ES-I3 (cell line): ENCODE measurements at regions not wholly inside any gene's neighbourhood (a gene's known extent, or its start where the extent isn't known, plus 50 kb on each side); places are given as distances from the start of the nearest gene placed in this dataset.
"Not testable (repeated sequence)": the region's sequence is repeated elsewhere in the genome, so short reads cannot be mapped to it uniquely, and the experiment has no call there.

Experiments
- H3K36me3 ChIP-seq: 2 replicates; pipeline ENCODE4 v1.6.1; 2013; ENCODE audit warnings: mild to moderate bottlenecking, low read length, control low read depth, moderate library complexity; ENCODE audit not compliant: insufficient read depth
- H3K4me1 ChIP-seq: 2 replicates; pipeline ENCODE4 v1.6.1; 2013; ENCODE audit warnings: mild to moderate bottlenecking, control low read depth, low read length; ENCODE audit not compliant: insufficient read depth
- H3K9ac ChIP-seq: 2 replicates; pipeline ENCODE4 v1.6.1; 2013; ENCODE audit warnings: low read depth, mild to moderate bottlenecking, low read length, moderate library complexity
- H3K9me3 ChIP-seq: 2 replicates; pipeline ENCODE4 v1.6.1; 2013; ENCODE audit warnings: mild to moderate bottlenecking, low read length, moderate library complexity; ENCODE audit not compliant: control insufficient read depth, insufficient read depth

DNA sequence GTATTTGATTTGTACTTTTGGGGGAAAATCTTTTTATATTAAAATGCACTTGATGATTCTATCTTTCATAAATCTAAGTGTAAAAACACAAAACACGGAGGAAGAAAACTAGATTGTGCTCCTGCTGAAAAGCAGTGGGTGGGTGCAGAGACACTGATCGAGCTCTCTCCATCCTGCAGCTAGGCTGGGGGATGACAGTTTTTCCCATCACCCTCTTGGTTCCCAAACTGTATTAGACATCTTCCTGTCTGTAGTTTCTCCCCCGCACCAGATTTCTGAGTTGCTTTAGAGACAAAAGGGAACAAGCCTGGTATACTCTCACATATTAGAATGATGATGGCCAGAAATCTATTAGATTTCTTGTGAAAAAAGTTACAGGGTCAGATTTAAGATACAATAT lies 99.6 kb downstream of the FAM114A2 start:
- Histone ChIP-seq H3K36me3 (no peaks in the 10 kb centered on the region; the same call in 1 of the 2 replicates), H3K9ac (no peak overlapping the region), H3K9me3 (peaks cover 51% of the 10 kb centered on the region), H3K4me1 (no peaks in the 10 kb centered on the region)

- H3K36me3 ChIP-seq = no peaks in the 10 kb centered on the region; the same call in 1 of the 2 replicates
- no peaks in the 10 kb centered on the region for H3K4me1 ChIP-seq
- H3K9ac ChIP-seq = no peak overlapping the region
- peaks cover 51% of the 10 kb centered on the region for H3K9me3 ChIP-seq
Observed at GRCh38 chr5:153938191-153938842, 100.4 kb downstream of the FAM114A2 start.

DNA sequence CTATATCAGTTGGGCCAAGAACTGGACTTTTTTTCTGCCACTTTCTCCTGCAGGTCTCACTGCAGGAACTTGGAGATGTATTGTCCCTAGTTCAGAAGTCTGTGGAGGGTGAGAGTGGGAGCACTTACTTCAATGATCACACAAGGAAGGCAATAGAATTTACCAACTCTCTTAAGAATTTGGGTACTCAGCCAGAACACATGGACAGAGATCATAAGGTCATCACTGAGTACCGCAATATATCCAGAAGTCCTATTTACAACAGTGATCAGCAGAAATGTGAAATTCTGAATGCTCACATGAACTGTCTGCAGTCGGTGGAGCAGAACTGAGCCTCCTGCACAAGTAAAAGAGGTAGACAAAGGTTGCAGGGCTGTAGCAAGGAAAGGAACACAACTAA lies 101.0 kb downstream of the FAM114A2 start:
- Histone ChIP-seq H3K36me3 (no peaks in the 10 kb centered on the region; the same call in 1 of the 2 replicates), H3K9ac (no peak overlapping the region), H3K9me3 (peaks cover 51% of the 10 kb centered on the region), H3K4me1 (no peaks in the 10 kb centered on the region)

DNA sequence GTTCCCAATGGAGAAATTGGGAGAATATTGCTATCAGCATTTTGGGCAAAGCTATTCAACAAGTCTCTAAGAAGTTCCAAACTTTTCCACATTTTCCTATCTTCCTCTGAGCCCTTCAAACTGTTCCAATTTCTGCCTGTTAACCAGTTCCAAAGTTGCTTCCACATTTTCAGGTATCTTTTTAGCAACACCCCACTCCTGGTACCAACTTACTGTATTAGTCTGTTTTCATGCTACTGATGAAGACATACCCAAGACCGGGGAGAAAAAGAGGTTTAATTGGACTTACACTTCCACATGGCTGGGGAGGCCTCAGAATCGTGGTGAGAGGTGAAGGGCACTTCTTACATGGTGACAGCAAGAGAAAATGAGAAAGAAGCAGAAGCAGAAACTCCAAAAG lies 103.6 kb downstream of the FAM114A2 start:
- not testable (repeated sequence) for H3K9ac ChIP-seq, H3K36me3 ChIP-seq, H3K4me1 ChIP-seq
- H3K9me3 ChIP-seq = peaks cover 28% of the 10 kb centered on the region

DNA sequence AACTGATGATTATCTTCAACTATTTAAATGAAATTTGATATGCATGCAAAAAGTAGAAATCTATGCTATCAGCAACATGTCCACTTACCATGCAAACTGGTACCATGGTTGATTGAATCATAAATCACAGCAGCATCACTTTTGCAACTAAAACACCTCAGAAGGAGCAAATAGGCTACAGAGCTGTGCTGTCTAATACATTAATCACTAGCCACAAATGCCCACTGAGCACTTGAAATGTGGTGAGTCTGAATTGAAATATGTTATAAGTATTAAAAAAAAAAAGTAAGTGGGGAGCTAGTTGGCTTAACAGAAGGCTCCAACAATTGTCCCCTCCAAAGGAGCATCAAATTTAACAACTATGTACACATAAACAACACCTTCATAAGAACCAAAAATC lies 112.5 kb downstream of the FAM114A2 start:
- Histone ChIP-seq H3K36me3 (no peaks in the 10 kb centered on the region), H3K4me1 (no peaks in the 10 kb centered on the region), H3K9ac (no peak overlapping the region), H3K9me3 (no peaks in the 10 kb centered on the region)

- no peak overlapping the region for H3K9ac ChIP-seq
- no peaks in the 10 kb centered on the region for H3K36me3 ChIP-seq
- H3K9me3 ChIP-seq = no peaks in the 10 kb centered on the region; the same call in 1 of the 2 replicates
- no peaks in the 10 kb centered on the region for H3K4me1 ChIP-seq
Observed at GRCh38 chr5:153919161-153919560, 119.5 kb downstream of the FAM114A2 start.

- Histone ChIP-seq H3K9me3 (no peaks in the 10 kb centered on the region), H3K9ac (no peak overlapping the region), H3K4me1 (no peaks in the 10 kb centered on the region), H3K36me3 (no peaks in the 10 kb centered on the region)
Observed at GRCh38 chr5:153907170-153907775, 131.4 kb downstream of the FAM114A2 start.

- Histone ChIP-seq H3K4me1 (no peaks in the 10 kb centered on the region), H3K9me3 (no peaks in the 10 kb centered on the region), H3K9ac (no peak overlapping the region), H3K36me3 (no peaks in the 10 kb centered on the region)
Observed at GRCh38 chr5:153905219-153905618, 133.5 kb downstream of the FAM114A2 start.

- H3K4me1 ChIP-seq = no peaks in the 10 kb centered on the region
- H3K9me3 ChIP-seq = no peaks in the 10 kb centered on the region
- no peak overlapping the region for H3K9ac ChIP-seq
- no peaks in the 10 kb centered on the region for H3K36me3 ChIP-seq
Observed at GRCh38 chr5:153903321-153903720, 135.4 kb downstream of the FAM114A2 start.

- Histone ChIP-seq H3K9me3 (no peaks in the 10 kb centered on the region), H3K36me3 (no peaks in the 10 kb centered on the region), H3K4me1 (no peaks in the 10 kb centered on the region), H3K9ac (no peak overlapping the region)
Observed at GRCh38 chr5:153902016-153902415, 136.7 kb downstream of the FAM114A2 start.

- H3K9ac ChIP-seq = no peak overlapping the region
- no peaks in the 10 kb centered on the region for H3K36me3 ChIP-seq
- no peaks in the 10 kb centered on the region for H3K4me1 ChIP-seq
- no peaks in the 10 kb centered on the region for H3K9me3 ChIP-seq
Observed at GRCh38 chr5:153901449-153901848, 137.3 kb downstream of the FAM114A2 start.

- H3K4me1 ChIP-seq = no peaks in the 10 kb centered on the region
- H3K9me3 ChIP-seq = no peaks in the 10 kb centered on the region
- H3K9ac ChIP-seq = no peak overlapping the region
- no peaks in the 10 kb centered on the region for H3K36me3 ChIP-seq
Observed at GRCh38 chr5:153900703-153901395, 137.9 kb downstream of the FAM114A2 start.

GRCh38 chr5:153899746-153900145 lies 139.0 kb downstream of the FAM114A2 start:
- H3K4me1 ChIP-seq = no peaks in the 10 kb centered on the region

DNA sequence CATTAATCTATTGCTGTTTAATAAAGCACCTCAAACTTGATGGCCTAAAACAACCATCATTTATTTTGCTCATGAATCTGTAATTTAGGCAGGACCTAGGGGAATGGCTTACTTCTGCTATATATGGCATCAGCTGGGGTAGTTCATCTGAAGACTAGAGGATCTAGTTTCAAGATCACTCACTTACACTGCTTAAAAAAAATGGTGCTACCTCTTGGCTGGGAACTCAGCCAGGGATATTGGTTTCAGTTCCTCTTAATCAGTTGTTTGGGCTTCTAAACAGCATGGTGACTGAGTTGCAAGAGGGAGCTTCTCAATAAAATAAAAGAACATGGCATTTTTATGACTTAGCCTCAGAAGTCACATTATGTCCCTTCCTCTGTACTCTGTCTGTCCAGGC lies 142.0 kb downstream of the FAM114A2 start:
- Histone ChIP-seq H3K9ac (no peak overlapping the region), H3K36me3 (no peaks in the 10 kb centered on the region), H3K9me3 (no peaks in the 10 kb centered on the region), H3K4me1 (no peaks in the 10 kb centered on the region)

More at GRCh38 chr5:153899746-153900145, 139.0 kb downstream of the FAM114A2 start:
- no peaks in the 10 kb centered on the region for H3K9me3 ChIP-seq
- H3K9ac ChIP-seq = no peak overlapping the region
- H3K36me3 ChIP-seq = no peaks in the 10 kb centered on the region

GRCh38 chr5:153896117-153896516 lies 142.6 kb downstream of the FAM114A2 start:
- Histone ChIP-seq H3K9ac (no peak overlapping the region), H3K36me3 (no peaks in the 10 kb centered on the region), H3K9me3 (no peaks in the 10 kb centered on the region), H3K4me1 (no peaks in the 10 kb centered on the region)
